GM03348 (cell line): ENCODE measurements at regions not wholly inside any gene's neighbourhood (a gene's known extent, or its start where the extent isn't known, plus 50 kb on each side); places are given as distances from the start of the nearest gene placed in this dataset.
"Not testable (repeated sequence)": the region's sequence is repeated elsewhere in the genome, so short reads cannot be mapped to it uniquely, and the experiment has no call there.

Source experiments
- DNase-seq: peaks from one replicate; pipeline ENCODE4 v3.0.0; 2012; ENCODE audit warnings: low spot score

GRCh38 chr18:14460364-14460763 is 83.0 kb downstream of the POTEC start:
- not testable (repeated sequence) for DNase-seq

GRCh38 chr18:14459826-14460225 is 83.6 kb downstream of the POTEC start:
- DNase-seq = not testable (repeated sequence)

- not testable (repeated sequence) for DNase-seq
These were observed 85.1 kb downstream of the POTEC start for GRCh38 chr18:14458009-14458945.

GRCh38 chr18:14450637-14451009 is 92.8 kb downstream of the POTEC start:
- DNase-seq = not testable (repeated sequence)

- not testable (repeated sequence) for DNase-seq
These were observed 93.3 kb downstream of the POTEC start for GRCh38 chr18:14449995-14450636.

GRCh38 chr18:14449062-14449461 is 94.3 kb downstream of the POTEC start:
- not testable (repeated sequence) for DNase-seq

GRCh38 chr18:14447715-14448114 is 95.7 kb downstream of the POTEC start:
- DNase-seq = not testable (repeated sequence)

- DNase-seq = not testable (repeated sequence)
These were observed 107.9 kb downstream of the POTEC start for GRCh38 chr18:14435460-14435859.

GRCh38 chr18:14432371-14432770 is 111.0 kb downstream of the POTEC start:
- DNase-seq = not testable (repeated sequence)

GRCh38 chr18:14431031-14431521 is 112.3 kb downstream of the POTEC start:
- DNase-seq = peak; percentile 15

GRCh38 chr18:14415806-14416205 is 127.6 kb downstream of the POTEC start:
- DNase-seq = not testable (repeated sequence)

GRCh38 chr18:14415399-14415798 is 128.0 kb downstream of the POTEC start:
- DNase-seq = not testable (repeated sequence)

- DNase-seq = not testable (repeated sequence)
These were observed 147.9 kb downstream of the POTEC start for GRCh38 chr18:14395533-14395932.

GRCh38 chr18:14393563-14394103 is 149.8 kb downstream of the POTEC start:
- not testable (repeated sequence) for DNase-seq

GRCh38 chr18:14392604-14393003 is 150.8 kb downstream of the POTEC start:
- not testable (repeated sequence) for DNase-seq

GRCh38 chr18:14384961-14385360 is 158.4 kb downstream of the POTEC start:
- DNase-seq = not testable (repeated sequence)

GRCh38 chr18:14382666-14383065 is 160.7 kb downstream of the POTEC start:
- DNase-seq = not testable (repeated sequence)

- not testable (repeated sequence) for DNase-seq
These were observed 163.9 kb downstream of the POTEC start for GRCh38 chr18:14379489-14379888.

- DNase-seq = not testable (repeated sequence)
These were observed 165.0 kb downstream of the POTEC start for GRCh38 chr18:14378376-14378775.

GRCh38 chr18:14361346-14361745 is 182.1 kb downstream of the POTEC start:
- DNase-seq = not testable (repeated sequence)

GRCh38 chr18:14357553-14358297 is 185.7 kb downstream of the POTEC start:
- DNase-seq = not testable (repeated sequence)

- DNase-seq = not testable (repeated sequence)
These were observed 201.2 kb downstream of the POTEC start for GRCh38 chr18:14342170-14342569.
